ENCODE measurements at regions not wholly inside any gene's neighbourhood (a gene's known extent, or its start where the extent isn't known, plus 50 kb on each side); places are given as distances from the start of the nearest gene placed in this dataset.

GRCh38 chr1:63069214-63069613 lies 253.2 kb upstream of the FOXD3 start:
- Histone ChIP-seq H3K4me3 (no peak overlapping the region), H3K27me3 (replicated peaks; ENCODE audit: insufficient read depth) (peaks cover 7% of the 10 kb centered on the region), H3K4me1 (replicated peaks) (no peaks in the 10 kb centered on the region), H3K36me3 (no peaks in the 10 kb centered on the region), H3K9me3 (no peaks in the 10 kb centered on the region), H3K27ac (no peak overlapping the region)
- no peak for TF ChIP-seq POLR2AphosphoS5 (IDR thresholded peaks at IDR 0.05)
- TF ChIP-seq POLR2A (IDR thresholded peaks at IDR 0.05), result no peak
- no peak for TF ChIP-seq CTCF (IDR thresholded peaks at IDR 0.05)
- no peak for DNase-seq (ENCODE audit: low spot score)
- 83% methylated on average over 6 of the region's 6 CpGs for WGBS
- intact Hi-C loops (cut with DNase I), result no loop called here

DNA sequence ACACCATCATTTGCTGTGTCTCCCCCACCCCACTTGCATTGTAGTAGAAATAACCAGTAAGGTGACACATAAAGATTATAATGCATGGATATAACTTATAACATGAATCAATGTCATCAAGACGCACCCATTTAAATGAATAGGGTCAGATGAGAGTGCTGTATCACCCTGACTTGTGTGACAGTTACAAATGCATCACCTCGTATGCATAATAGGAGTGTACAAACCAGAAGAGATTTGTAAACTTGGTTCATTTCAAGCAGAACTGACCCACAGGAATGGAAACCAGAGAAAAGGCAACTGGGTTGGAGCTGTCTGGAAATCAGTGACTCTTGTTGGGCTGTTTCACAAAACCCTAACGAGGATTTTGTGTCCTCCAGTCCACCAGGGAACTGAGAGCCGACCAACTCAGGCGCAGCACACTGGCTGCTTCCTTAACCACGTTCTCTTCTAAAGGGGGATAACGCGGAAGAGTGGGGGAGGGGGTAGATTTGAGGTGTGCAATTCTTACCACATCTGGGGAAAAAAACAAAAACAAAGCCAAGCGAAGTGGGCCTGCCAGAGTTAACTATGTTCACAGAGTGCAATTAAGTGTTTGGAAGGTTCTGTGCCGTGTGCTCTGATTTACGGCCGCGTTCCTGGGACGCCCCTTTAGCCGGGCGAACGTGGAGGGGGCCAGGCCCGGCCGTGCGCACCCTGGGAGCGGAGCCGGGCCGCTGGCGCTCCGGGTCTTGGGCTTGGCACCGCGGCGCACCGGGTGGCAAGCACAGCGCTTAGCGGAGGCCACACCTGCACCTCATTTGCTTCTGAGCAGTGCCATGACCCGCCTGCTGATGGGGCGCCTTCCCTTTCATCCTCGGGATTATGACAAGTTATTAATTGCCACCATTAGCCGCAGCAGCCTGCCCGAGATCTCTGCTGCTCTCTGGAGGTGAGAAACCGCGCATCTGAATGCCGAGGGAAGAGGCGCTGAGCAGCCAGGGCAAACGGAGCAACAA lies 248.8 kb upstream of the FOXD3 start:
- no peaks in the 10 kb centered on the region for H3K4me1 ChIP-seq (replicated peaks)
- H3K27ac ChIP-seq, result no peak overlapping the region
- peaks cover 13% of the 10 kb centered on the region for H3K27me3 ChIP-seq (replicated peaks; ENCODE audit: insufficient read depth)
- no peak for DNase-seq (ENCODE audit: low spot score)
- 11% methylated on average over 39 of the region's 41 CpGs for WGBS
- no peaks in the 10 kb centered on the region for H3K36me3 ChIP-seq
- no peaks in the 10 kb centered on the region for H3K9me3 ChIP-seq
- no peak overlapping the region for H3K4me3 ChIP-seq
- no peak for TF ChIP-seq CTCF (IDR thresholded peaks at IDR 0.05)
- no peak for TF ChIP-seq POLR2AphosphoS5 (IDR thresholded peaks at IDR 0.05)
- no peak for TF ChIP-seq POLR2A (IDR thresholded peaks at IDR 0.05)
- intact Hi-C loops (cut with DNase I), result no loop called here

DNA sequence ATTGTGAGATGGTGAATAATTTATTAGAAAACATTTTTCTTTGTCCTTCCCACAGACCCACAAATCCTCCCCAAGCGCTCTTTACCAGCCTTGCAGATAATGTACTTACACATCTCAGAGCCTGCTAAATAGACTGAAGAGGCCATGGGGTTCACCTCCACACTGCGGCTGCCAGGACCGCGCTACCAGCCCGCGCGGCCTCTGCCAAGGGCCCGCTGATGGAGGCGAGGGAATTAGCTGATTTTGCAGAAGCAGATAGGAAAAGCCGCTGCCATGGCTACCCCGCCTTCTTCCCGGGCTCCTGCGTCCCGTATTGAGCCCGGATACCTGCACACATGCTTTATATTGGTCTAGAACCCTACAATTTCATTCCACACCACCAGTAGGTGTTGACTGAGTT lies 248.0 kb upstream of the FOXD3 start:
- no peak for TF ChIP-seq POLR2AphosphoS5 (IDR thresholded peaks at IDR 0.05)
- no peak for TF ChIP-seq CTCF (IDR thresholded peaks at IDR 0.05)
- TF ChIP-seq POLR2A (IDR thresholded peaks at IDR 0.05), result no peak
- 42% methylated on average over 15 of the region's 15 CpGs for WGBS
- DNase-seq (ENCODE audit: low spot score), result no peak
- no peak overlapping the region for H3K27ac ChIP-seq
- H3K27me3 ChIP-seq (replicated peaks; ENCODE audit: insufficient read depth), result peaks cover 13% of the 10 kb centered on the region
- intact Hi-C loops (cut with DNase I), result no loop called here
- no peak overlapping the region for H3K4me3 ChIP-seq
- H3K36me3 ChIP-seq, result no peaks in the 10 kb centered on the region
- no peaks in the 10 kb centered on the region for H3K9me3 ChIP-seq
- no peaks in the 10 kb centered on the region for H3K4me1 ChIP-seq (replicated peaks)

- no peak for TF ChIP-seq POLR2A (IDR thresholded peaks at IDR 0.05)
- no peak for TF ChIP-seq POLR2AphosphoS5 (IDR thresholded peaks at IDR 0.05)
- no peak for TF ChIP-seq CTCF (IDR thresholded peaks at IDR 0.05)
- no peaks in the 10 kb centered on the region for H3K4me1 ChIP-seq (replicated peaks)
- no peak for DNase-seq (ENCODE audit: low spot score)
- H3K9me3 ChIP-seq, result no peaks in the 10 kb centered on the region
- WGBS, result 63% methylated on average over 3 of the region's 3 CpGs
- no peak overlapping the region for H3K4me3 ChIP-seq
- H3K27ac ChIP-seq, result no peak overlapping the region
- H3K36me3 ChIP-seq, result no peaks in the 10 kb centered on the region
- intact Hi-C loops (cut with DNase I), result no loop called here
- H3K27me3 ChIP-seq (replicated peaks; ENCODE audit: insufficient read depth), result no peaks in the 10 kb centered on the region
Observed at GRCh38 chr1:63082766-63083165, 239.6 kb upstream of the FOXD3 start.

GRCh38 chr1:63087966-63088365 lies 234.4 kb upstream of the FOXD3 start:
- Histone ChIP-seq H3K4me1 (replicated peaks) (no peaks in the 10 kb centered on the region), H3K27ac (no peak overlapping the region), H3K4me3 (no peak overlapping the region), H3K9me3 (no peaks in the 10 kb centered on the region), H3K36me3 (no peaks in the 10 kb centered on the region), H3K27me3 (replicated peaks; ENCODE audit: insufficient read depth) (no peaks in the 10 kb centered on the region)
- WGBS, result 29% methylated on average over 10 of the region's 10 CpGs
- no peak for DNase-seq (ENCODE audit: low spot score)
- intact Hi-C loops (cut with DNase I), result no loop called here
- no peak for TF ChIP-seq CTCF (IDR thresholded peaks at IDR 0.05)
- TF ChIP-seq POLR2AphosphoS5 (IDR thresholded peaks at IDR 0.05), result no peak
- TF ChIP-seq POLR2A (IDR thresholded peaks at IDR 0.05), result no peak

Data from prostate gland (tissue), 2 donors.